GM23248 (cell line): ENCODE measurements at regions not wholly inside any gene's neighbourhood (a gene's known extent, or its start where the extent isn't known, plus 50 kb on each side); places are given as distances from the start of the nearest gene placed in this dataset.

Experiments used
- EZH2 ChIP-seq: fragments of 200-600 bp; sonication (generic); IDR thresholded peaks from 2 replicates; pipeline ENCODE4 v1.6.1; 2018; ENCODE audit warnings: antibody characterized with exemption, mild to moderate bottlenecking; ENCODE audit not compliant: insufficient read depth, poor library complexity, severe bottlenecking
- EZH2phosphoT487 ChIP-seq: fragments of 200-600 bp; sonication (generic); IDR thresholded peaks from 2 replicates; pipeline ENCODE4 v1.6.1; 2018; ENCODE audit warnings: antibody characterized with exemption, moderate library complexity, mild to moderate bottlenecking, low read depth; ENCODE audit not compliant: insufficient read depth

- TF ChIP-seq EZH2 (no peak), EZH2phosphoT487 (no peak)
These were observed 60.3 kb upstream of the EPB41L4A start for GRCh38 chr5:112479418-112479817.
